A549 (cell line): ENCODE measurements at regions not wholly inside any gene's neighbourhood (a gene's known extent, or its start where the extent isn't known, plus 50 kb on each side); places are given as distances from the start of the nearest gene placed in this dataset.

Experiments
- ATAC-seq, 2 experiments: fragments of 200-7000 bp in 1 of 2; fragments of >200 bp in 1 of 2; cut with Nextera tagmentation in 1 of 2; cut with Tn5 transposase in 1 of 2; 3 replicates each; pipeline versions ENCODE4 v1.8.0 to v1.9.1; 2018 to 2020; ENCODE audit warnings: mild to moderate bottlenecking in 1 of 2, moderate library complexity in 1 of 2
- CTCF ChIA-PET: fragments of 300-600 bp; sonication (Branson Sonifier 250); formaldehyde crosslinking; extraction: SDS; loops from one replicate; lab custom pipeline; 2021; ENCODE audit warnings: antibody characterized with exemption, inconsistent platforms; lab: Yijun Ruan, JAX
- POLR2A ChIA-PET: fragments of 350-600 bp; formaldehyde crosslinking; extraction: SDS; loops from one replicate; lab custom pipeline; 2021; ENCODE audit warnings: antibody characterized with exemption, inconsistent platforms; lab: Yijun Ruan, JAX
- DNase-seq, 2 experiments: peaks; one replicate each; pipeline versions ENCODE4 v3.0.0 to v3.0.0-alpha.2; 2011 to 2016; ENCODE audit warnings: low read depth in 1 of 2, low spot score in 1 of 2
- FAIRE-seq: peaks from 2 replicates; lab custom pipeline; 2011; peaks lifted over from hg19 to GRCh38; lab: Jason Lieb, UNC
- H3K27ac ChIP-seq, 2 experiments: fragments of >200 bp; sonication (Bioruptor Twin); formaldehyde crosslinking; 3 replicates each; pipeline ENCODE4 v1.5.1; 2016 to 2017
- H3K4me1 ChIP-seq: fragments of >200 bp; sonication (Bioruptor Twin); formaldehyde crosslinking; 3 replicates; pipeline ENCODE4 v1.6.1; 2016
- H3K4me2 ChIP-seq: fragments of >200 bp; sonication (Bioruptor Twin); formaldehyde crosslinking; 3 replicates; pipeline ENCODE4 v1.6.1; 2016
- H3K4me3 ChIP-seq: fragments of >200 bp; sonication (Bioruptor Twin); formaldehyde crosslinking; 3 replicates; pipeline ENCODE4 v1.5.1; 2016
- H3K9me3 ChIP-seq: fragments of >200 bp; sonication (Bioruptor Twin); formaldehyde crosslinking; 3 replicates; pipeline ENCODE4 v1.6.1; 2016
- CEBPB ChIP-seq, 2 experiments: fragments of >200 bp in 1 of 2; sonication (Bioruptor Twin) in 1 of 2; formaldehyde crosslinking in 1 of 2; IDR thresholded peaks; 2 replicates each; pipeline ENCODE4 v1.6.1; 2012 to 2016
- EP300 ChIP-seq, 2 experiments: fragments of >200 bp; sonication (Bioruptor Twin); formaldehyde crosslinking; IDR thresholded peaks; 2 replicates in 1 of 2; 3 replicates in 1 of 2; pipeline ENCODE4 v1.6.1; 2016 to 2017
- FOXS1 ChIP-seq: fragments of 250-450 bp; sonication (Bioruptor Pico); IDR thresholded peaks from 2 replicates; pipeline ENCODE4 v1.5.0; 2020; ENCODE audit warnings: mild to moderate bottlenecking, moderate library complexity
- KDM5A ChIP-seq: fragments of 200-600 bp; sonication (generic); IDR thresholded peaks from 2 replicates; pipeline ENCODE4 v1.6.1; 2016; ENCODE audit warnings: antibody characterized with exemption, mild to moderate bottlenecking
- MAZ ChIP-seq: fragments of 150-350 bp; IDR thresholded peaks from 2 replicates; pipeline ENCODE4 v1.6.1; 2014; ENCODE audit warnings: antibody characterized with exemption, low read depth, low read length, borderline replicate concordance
- MYC ChIP-seq: IDR thresholded peaks from 2 replicates; pipeline ENCODE4 v1.6.1; 2012; ENCODE audit warnings: mild to moderate bottlenecking, inconsistent platforms, low read length, improper control_type of control experiment, borderline replicate concordance
- NFE2L2 ChIP-seq: fragments of 150-350 bp; conservative IDR thresholded peaks from 2 replicates; pipeline ENCODE4 v1.6.1; 2014; ENCODE audit warnings: low read length
- POLR2A ChIP-seq: IDR thresholded peaks from 2 replicates; pipeline ENCODE4 v1.6.1; 2012; ENCODE audit warnings: mild to moderate bottlenecking, low read length
- RAD21 ChIP-seq, 2 experiments: fragments of >200 bp in 1 of 2; sonication (Bioruptor Twin) in 1 of 2; formaldehyde crosslinking in 1 of 2; IDR thresholded peaks in 1 of 2; conservative IDR thresholded peaks in 1 of 2; 2 replicates in 1 of 2; 3 replicates in 1 of 2; pipeline ENCODE4 v1.6.1; 2012 to 2018; ENCODE audit warnings: inconsistent platforms in 1 of 2
- RARB ChIP-seq: fragments of 250-450 bp; sonication (Bioruptor Pico); IDR thresholded peaks from 2 replicates; pipeline ENCODE4 v1.8.0; 2021; ENCODE audit warnings: mild to moderate bottlenecking, moderate library complexity
- RNF2 ChIP-seq: fragments of 200-600 bp; sonication (generic); IDR thresholded peaks from 2 replicates; pipeline ENCODE4 v1.6.1; 2016; ENCODE audit warnings: low read depth, mild to moderate bottlenecking, antibody characterized with exemption, moderate library complexity, borderline replicate concordance
- SMC3 ChIP-seq: fragments of >200 bp; sonication (Bioruptor Twin); formaldehyde crosslinking; IDR thresholded peaks from 3 replicates; pipeline ENCODE4 v1.6.1; 2018; ENCODE audit warnings: inconsistent platforms
- SREBF2 ChIP-seq: fragments of 450-650 bp; IDR thresholded peaks from 2 replicates; pipeline ENCODE4 v1.6.1; 2014; ENCODE audit warnings: mild to moderate bottlenecking, moderate library complexity
- TP53 ChIP-seq: fragments of 250-450 bp; sonication (Bioruptor Pico); IDR thresholded peaks from 2 replicates; pipeline ENCODE4 v1.5.0; 2021; ENCODE audit warnings: mild to moderate bottlenecking, moderate library complexity
- WGBS: methylation state at CpG from one replicate; pipeline ENCODE4 v1.1.6; 2017; ENCODE audit errors: missing lambda C conversion rate; 5-methylcytosine and 5-hydroxymethylcytosine counted together
- TF ChIP-seq, protein P1 (sequence below): fragments of 150-350 bp; IDR thresholded peaks from 2 replicates; pipeline ENCODE4 v1.6.1; 2014; ENCODE audit warnings: low read depth, mild to moderate bottlenecking, low read length
- TF ChIP-seq, protein P2 (sequence below): fragments of >200 bp; sonication (Bioruptor Twin); formaldehyde crosslinking; IDR thresholded peaks from 3 replicates; pipeline ENCODE4 v1.5.1; 2016

DNA sequence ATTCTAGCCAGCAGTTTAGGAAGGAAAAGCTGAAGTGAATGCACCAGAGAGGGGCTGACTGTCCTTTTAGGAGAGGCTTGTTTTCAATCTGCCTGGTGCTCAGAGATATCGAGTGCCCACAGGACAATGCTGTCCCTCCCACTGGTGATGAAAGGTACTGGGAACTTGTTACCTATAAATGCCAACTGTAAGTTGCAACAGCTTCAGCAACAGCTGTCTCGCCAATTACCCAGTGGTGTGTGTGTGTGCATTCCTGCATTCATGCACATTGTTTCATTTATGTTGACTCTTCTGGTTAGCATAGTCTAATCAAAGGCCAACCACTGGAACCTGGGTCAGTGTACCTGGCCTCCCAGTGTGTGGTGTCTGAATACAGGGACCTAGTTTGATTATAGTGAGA lies 161.1 kb downstream of the CSNK1G3 start (continued):
- TF ChIP-seq, protein P1, sequence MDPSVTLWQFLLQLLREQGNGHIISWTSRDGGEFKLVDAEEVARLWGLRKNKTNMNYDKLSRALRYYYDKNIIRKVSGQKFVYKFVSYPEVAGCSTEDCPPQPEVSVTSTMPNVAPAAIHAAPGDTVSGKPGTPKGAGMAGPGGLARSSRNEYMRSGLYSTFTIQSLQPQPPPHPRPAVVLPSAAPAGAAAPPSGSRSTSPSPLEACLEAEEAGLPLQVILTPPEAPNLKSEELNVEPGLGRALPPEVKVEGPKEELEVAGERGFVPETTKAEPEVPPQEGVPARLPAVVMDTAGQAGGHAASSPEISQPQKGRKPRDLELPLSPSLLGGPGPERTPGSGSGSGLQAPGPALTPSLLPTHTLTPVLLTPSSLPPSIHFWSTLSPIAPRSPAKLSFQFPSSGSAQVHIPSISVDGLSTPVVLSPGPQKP, result no peak
- TF ChIP-seq SREBF2, result no peak
- TF ChIP-seq EP300 (IDR thresholded peaks at IDR 0.05), result no peak
- no peak for TF ChIP-seq FOXS1 (CRISPR knock-in tag)
- TF ChIP-seq SMC3, result no peak
- TF ChIP-seq, all 56 proteins: peak for 0

GRCh38 chr5:123671711-123672456 lies 159.9 kb downstream of the CSNK1G3 start:
- H3K4me3 ChIP-seq, result no peak overlapping the region
- no peaks in the 10 kb centered on the region for H3K9me3 ChIP-seq
- ChIA-PET CTCF (interaction anchor here (0.6 to 1.5 kb wide), 13 partner anchors 15 to 1888 kb away, joined by 3 to 6 read pairs (median 4); no protein-coding TSS in a partner anchor), POLR2A (no interaction called here)
- H3K27ac ChIP-seq, result peak overlapping the region in 1 of 2 experiments; percentile 4; a peak in 1 of 6 replicates
- DNase-seq (no peak), ATAC-seq (no peak), FAIRE-seq (no peak)
- WGBS, result 83% methylated on average over 5 of the region's 5 CpGs
- H3K4me2 ChIP-seq, result no peak overlapping the region
- no peaks in the 10 kb centered on the region for H3K4me1 ChIP-seq
- TF ChIP-seq CEBPB (IDR thresholded peaks at IDR 0.05), result no peak
- TF ChIP-seq SMC3, result no peak
- TF ChIP-seq RAD21 (conservative IDR thresholded peaks at IDR 0.05 in 1 of 2, IDR thresholded peaks at IDR 0.05 in 1 of 2), result no peak
- TF ChIP-seq RARB (CRISPR knock-in tag), result no peak
- no peak for TF ChIP-seq POLR2A
- no peak for TF ChIP-seq TP53 (CRISPR knock-in tag)
- TF ChIP-seq KDM5A, result no peak
- TF ChIP-seq MAZ, result no peak
- no peak for TF ChIP-seq NFE2L2
- TF ChIP-seq MYC, result no peak
- TF ChIP-seq RNF2, result no peak

DNA sequence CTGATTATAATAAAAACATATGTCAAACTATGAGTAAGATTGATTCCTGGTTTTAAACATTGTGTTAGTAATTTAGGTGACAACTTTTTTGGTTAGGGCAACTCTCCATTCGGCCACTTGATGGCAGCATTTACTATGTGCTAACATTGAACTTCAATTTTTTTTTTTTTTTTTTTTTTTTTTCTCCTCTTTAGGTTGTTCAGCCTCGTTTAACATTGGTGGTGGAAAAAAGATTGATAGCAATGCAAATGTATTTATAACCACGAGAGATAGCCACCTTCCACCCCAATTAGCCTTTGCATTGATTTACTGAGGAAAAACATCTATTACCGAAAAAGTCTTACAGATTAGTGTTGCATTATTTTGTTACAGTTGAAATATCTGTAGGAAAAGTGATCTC lies 159.1 kb downstream of the CSNK1G3 start:
- ATAC-seq (peak in 1 of 2 experiments; percentile 46; a peak in 2 of 6 replicates), FAIRE-seq (peak; percentile 13), DNase-seq (peak; percentile 8 to 47)
- Histone ChIP-seq H3K27ac (no peak overlapping the region), H3K9me3 (0 out of 3 replicates have a peak, but pooled peaks cover under 1% of the 10 kb centered on the region), H3K4me3 (no peak overlapping the region), H3K4me2 (no peak overlapping the region)
- ChIA-PET CTCF (interaction anchor here (0.6 to 1.5 kb wide), 20 partner anchors 9 to 1889 kb away, joined by 3 to 6 read pairs (median 4); no protein-coding TSS in a partner anchor), POLR2A (no interaction called here)
- no peak for TF ChIP-seq NFE2L2
- TF ChIP-seq, protein P2, sequence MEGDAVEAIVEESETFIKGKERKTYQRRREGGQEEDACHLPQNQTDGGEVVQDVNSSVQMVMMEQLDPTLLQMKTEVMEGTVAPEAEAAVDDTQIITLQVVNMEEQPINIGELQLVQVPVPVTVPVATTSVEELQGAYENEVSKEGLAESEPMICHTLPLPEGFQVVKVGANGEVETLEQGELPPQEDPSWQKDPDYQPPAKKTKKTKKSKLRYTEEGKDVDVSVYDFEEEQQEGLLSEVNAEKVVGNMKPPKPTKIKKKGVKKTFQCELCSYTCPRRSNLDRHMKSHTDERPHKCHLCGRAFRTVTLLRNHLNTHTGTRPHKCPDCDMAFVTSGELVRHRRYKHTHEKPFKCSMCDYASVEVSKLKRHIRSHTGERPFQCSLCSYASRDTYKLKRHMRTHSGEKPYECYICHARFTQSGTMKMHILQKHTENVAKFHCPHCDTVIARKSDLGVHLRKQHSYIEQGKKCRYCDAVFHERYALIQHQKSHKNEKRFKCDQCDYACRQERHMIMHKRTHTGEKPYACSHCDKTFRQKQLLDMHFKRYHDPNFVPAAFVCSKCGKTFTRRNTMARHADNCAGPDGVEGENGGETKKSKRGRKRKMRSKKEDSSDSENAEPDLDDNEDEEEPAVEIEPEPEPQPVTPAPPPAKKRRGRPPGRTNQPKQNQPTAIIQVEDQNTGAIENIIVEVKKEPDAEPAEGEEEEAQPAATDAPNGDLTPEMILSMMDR, result peak; percentile 86
- TF ChIP-seq CEBPB (IDR thresholded peaks at IDR 0.05), result no peak
- peak; percentile 90 to 92 for TF ChIP-seq RAD21 (conservative IDR thresholded peaks at IDR 0.05 in 1 of 2, IDR thresholded peaks at IDR 0.05 in 1 of 2)
- peak; percentile 87 for TF ChIP-seq SMC3
- TF ChIP-seq, all 56 proteins: peak for 3
- H3K4me1 ChIP-seq, result no peaks in the 10 kb centered on the region
- WGBS, result 21% methylated on average over 4 of the region's 4 CpGs
